Transverse colon (tissue), 4 donors: ENCODE measurements at regions not wholly inside any gene's neighbourhood (a gene's known extent, or its start where the extent isn't known, plus 50 kb on each side); places are given as distances from the start of the nearest gene placed in this dataset.

Source experiments
- POLR2A ChIP-seq: fragments of 450-650 bp; IDR thresholded peaks from one replicate; pipeline ENCODE4 v1.6.1; 2016; ENCODE audit warnings: antibody characterized with exemption, mild to moderate bottlenecking, moderate library complexity
- POLR2AphosphoS5 ChIP-seq, 3 donors: sonication (generic); formaldehyde crosslinking; IDR thresholded peaks; one replicate each; pipeline ENCODE4 v1.6.1; 2016; ENCODE audit warnings: antibody characterized with exemption in 3 of 3
- TF ChIP-seq, protein P1 (sequence below), 5 experiments: fragments of 200-600 bp in 3 of 5; fragments of 450-650 bp in 2 of 5; sonication (generic) in 3 of 5; IDR thresholded peaks; 1 replicate in 2 of 5; 2 replicates in 3 of 5; pipeline ENCODE4 v1.5.1; 2016 to 2017; ENCODE audit warnings: antibody characterized with exemption in 5 of 5, inconsistent platforms in 3 of 5, mild to moderate bottlenecking in 2 of 5, moderate library complexity in 1 of 5

DNA sequence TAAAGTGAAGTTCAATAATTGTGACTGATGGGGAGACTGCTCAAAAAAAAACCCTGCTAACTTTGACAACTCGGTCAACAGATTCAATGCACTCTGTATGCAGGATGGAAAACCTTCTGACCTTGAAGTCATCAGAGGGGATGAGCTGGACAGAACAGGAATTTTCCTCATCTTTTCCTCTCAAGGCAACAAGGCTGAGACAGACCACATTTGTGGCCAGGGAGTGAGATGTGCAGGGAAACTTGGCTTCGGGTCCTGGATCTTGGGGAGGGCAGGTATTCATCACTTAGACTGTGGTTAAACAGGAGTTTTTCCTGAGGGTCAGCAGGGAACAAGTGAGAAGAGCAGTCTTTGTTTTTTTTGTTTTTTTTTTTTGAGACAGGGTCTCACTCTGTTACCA is 100.6 kb downstream of the BAMBI start:
- TF ChIP-seq, protein P1, sequence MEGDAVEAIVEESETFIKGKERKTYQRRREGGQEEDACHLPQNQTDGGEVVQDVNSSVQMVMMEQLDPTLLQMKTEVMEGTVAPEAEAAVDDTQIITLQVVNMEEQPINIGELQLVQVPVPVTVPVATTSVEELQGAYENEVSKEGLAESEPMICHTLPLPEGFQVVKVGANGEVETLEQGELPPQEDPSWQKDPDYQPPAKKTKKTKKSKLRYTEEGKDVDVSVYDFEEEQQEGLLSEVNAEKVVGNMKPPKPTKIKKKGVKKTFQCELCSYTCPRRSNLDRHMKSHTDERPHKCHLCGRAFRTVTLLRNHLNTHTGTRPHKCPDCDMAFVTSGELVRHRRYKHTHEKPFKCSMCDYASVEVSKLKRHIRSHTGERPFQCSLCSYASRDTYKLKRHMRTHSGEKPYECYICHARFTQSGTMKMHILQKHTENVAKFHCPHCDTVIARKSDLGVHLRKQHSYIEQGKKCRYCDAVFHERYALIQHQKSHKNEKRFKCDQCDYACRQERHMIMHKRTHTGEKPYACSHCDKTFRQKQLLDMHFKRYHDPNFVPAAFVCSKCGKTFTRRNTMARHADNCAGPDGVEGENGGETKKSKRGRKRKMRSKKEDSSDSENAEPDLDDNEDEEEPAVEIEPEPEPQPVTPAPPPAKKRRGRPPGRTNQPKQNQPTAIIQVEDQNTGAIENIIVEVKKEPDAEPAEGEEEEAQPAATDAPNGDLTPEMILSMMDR (IDR thresholded peaks at IDR 0.05): no peak
- TF ChIP-seq POLR2AphosphoS5 (IDR thresholded peaks at IDR 0.05) (no peak), POLR2A (no peak)
